Ascending aorta (tissue), 2 donors: ENCODE measurements at regions not wholly inside any gene's neighbourhood (a gene's known extent, or its start where the extent isn't known, plus 50 kb on each side); places are given as distances from the start of the nearest gene placed in this dataset.

Source experiments
- DNase-seq, 2 donors: peaks; one replicate each; pipeline ENCODE4 v3.0.0-alpha.2; 2019; ENCODE audit warnings: low spot score in 2 of 2
- H3K27ac ChIP-seq, 2 donors: fragments of 200-600 bp; sonication (generic); one replicate each; pipeline ENCODE4 v1.5.1; 2016 to 2017; ENCODE audit warnings: mild to moderate bottlenecking in 1 of 2
- H3K27me3 ChIP-seq: fragments of 200-600 bp; sonication (generic); one replicate; pipeline ENCODE4 v1.5.1; 2017
- H3K36me3 ChIP-seq, 2 donors: fragments of 200-600 bp; sonication (generic); one replicate each; pipeline ENCODE4 v1.5.1; 2016
- H3K4me1 ChIP-seq, 2 donors: fragments of 200-600 bp; sonication (generic); one replicate each; pipeline ENCODE4 v1.5.1; 2016 to 2017; ENCODE audit warnings: mild to moderate bottlenecking in 1 of 2
- H3K4me3 ChIP-seq, 2 donors: fragments of 200-600 bp; sonication (generic); one replicate each; pipeline ENCODE4 v1.5.1; 2016 to 2017; ENCODE audit warnings: mild to moderate bottlenecking in 1 of 2
- H3K9me3 ChIP-seq, 2 donors: fragments of 200-600 bp; sonication (generic); one replicate each; pipeline ENCODE4 v1.5.1; 2016
- intact Hi-C: fragments of 100-400 bp; cut with DNase I; formaldehyde crosslinking; loops from one replicate; pipeline ENCODE4 v1.15.1; 2023
- TF ChIP-seq, protein P1 (sequence below), 3 experiments: fragments of 200-600 bp in 2 of 3; fragments of 450-650 bp in 1 of 3; sonication (generic) in 2 of 3; IDR thresholded peaks; one replicate each; pipeline ENCODE4 v1.5.1; 2016 to 2019; ENCODE audit warnings: antibody characterized with exemption in 3 of 3, mild to moderate bottlenecking in 1 of 3, moderate library complexity in 1 of 3

DNA sequence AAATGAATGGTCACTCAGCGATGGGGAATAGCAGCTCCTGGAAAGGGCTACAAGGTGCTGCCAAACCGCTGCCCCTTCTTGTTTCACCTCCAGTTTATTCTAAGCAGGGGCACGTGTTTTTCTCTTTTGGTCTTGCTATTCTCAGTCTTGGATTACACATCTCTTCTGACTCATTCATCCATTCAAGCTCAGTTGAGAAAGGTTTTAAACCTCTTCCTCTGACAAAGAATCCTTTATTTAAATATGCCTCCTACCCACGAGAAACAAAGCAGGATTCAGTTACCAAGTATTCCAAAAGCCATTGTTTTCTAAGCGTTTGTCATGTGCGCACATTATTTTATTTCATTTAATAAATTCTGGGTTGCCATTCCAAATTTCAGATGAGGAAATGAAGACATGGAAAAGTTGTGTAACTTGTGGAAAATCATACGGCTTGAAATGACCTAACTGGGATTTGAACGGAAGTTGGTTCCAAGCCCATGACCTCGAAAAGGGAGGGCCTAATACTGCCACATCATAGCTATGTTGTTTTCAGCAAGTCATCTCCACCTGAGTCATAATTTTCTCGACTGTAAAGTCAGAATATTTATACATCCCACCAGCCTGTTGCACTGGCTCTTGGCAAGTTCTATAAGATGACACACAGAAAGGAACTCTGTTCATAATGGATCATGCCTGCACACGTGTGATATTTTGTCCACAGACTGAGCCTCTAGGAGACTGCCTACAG lies 292.0 kb upstream of the SLCO3A1 start:
- no peak for DNase-seq
- intact Hi-C loops, result no loop called here

DNA sequence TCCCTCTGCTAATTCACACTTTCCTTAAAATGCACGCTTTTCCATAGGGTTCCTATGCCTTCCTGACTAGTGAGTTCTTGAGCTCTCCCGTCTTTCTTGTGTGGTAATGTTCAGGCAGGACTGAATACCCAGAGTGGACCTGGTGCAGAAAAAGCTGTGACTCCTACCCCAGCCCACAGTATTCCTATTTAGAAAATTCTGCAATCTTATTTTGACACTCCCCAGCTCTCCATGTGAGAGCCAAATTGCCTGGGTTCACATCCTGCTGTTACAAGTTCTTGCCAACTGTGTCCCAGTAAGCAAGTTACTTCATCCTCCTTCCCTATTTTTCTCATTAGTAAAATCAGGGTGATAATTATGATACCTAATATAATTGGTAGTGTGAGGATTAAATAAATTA lies 290.8 kb upstream of the SLCO3A1 start:
- Histone ChIP-seq H3K4me3 (no peak overlapping the region), H3K27me3 (no peaks in the 10 kb centered on the region), H3K9me3 (no peaks in the 10 kb centered on the region), H3K27ac (no peak overlapping the region), H3K4me1 (no peaks in the 10 kb centered on the region), H3K36me3 (no peaks in the 10 kb centered on the region)
- no peak for DNase-seq
- TF ChIP-seq, protein P1, sequence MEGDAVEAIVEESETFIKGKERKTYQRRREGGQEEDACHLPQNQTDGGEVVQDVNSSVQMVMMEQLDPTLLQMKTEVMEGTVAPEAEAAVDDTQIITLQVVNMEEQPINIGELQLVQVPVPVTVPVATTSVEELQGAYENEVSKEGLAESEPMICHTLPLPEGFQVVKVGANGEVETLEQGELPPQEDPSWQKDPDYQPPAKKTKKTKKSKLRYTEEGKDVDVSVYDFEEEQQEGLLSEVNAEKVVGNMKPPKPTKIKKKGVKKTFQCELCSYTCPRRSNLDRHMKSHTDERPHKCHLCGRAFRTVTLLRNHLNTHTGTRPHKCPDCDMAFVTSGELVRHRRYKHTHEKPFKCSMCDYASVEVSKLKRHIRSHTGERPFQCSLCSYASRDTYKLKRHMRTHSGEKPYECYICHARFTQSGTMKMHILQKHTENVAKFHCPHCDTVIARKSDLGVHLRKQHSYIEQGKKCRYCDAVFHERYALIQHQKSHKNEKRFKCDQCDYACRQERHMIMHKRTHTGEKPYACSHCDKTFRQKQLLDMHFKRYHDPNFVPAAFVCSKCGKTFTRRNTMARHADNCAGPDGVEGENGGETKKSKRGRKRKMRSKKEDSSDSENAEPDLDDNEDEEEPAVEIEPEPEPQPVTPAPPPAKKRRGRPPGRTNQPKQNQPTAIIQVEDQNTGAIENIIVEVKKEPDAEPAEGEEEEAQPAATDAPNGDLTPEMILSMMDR (IDR thresholded peaks at IDR 0.05), result no peak
- intact Hi-C loops, result no loop called here

More for the DNA sequence above, 292.0 kb upstream of the SLCO3A1 start:
- H3K36me3 ChIP-seq, result no peaks in the 10 kb centered on the region
- no peaks in the 10 kb centered on the region for H3K27me3 ChIP-seq
- TF ChIP-seq, protein P1 (IDR thresholded peaks at IDR 0.05), result no peak
- H3K4me1 ChIP-seq, result no peaks in the 10 kb centered on the region
- no peak overlapping the region for H3K4me3 ChIP-seq
- H3K9me3 ChIP-seq, result no peaks in the 10 kb centered on the region
- no peak overlapping the region for H3K27ac ChIP-seq

DNA sequence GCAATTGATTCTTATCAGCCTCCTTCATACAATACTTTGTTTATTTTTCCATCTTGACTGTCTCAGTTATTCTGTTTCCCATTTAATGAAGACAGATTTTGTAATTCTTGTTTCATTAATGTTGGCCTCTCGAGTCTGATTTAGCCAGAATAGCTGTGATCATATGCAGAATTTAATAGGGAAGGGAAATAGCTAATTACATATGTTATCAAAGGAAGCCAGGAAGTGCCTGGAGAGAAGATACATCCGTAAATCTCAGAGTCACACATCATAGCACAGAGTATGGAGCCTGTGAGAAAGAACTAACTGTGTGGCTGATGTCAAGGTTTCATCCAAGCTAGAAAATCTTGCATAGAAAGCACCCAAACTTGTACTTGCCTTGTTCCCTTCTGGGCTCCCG lies 288.9 kb upstream of the SLCO3A1 start:
- Histone ChIP-seq H3K4me1 (no peaks in the 10 kb centered on the region), H3K4me3 (no peak overlapping the region), H3K9me3 (no peaks in the 10 kb centered on the region), H3K27me3 (no peaks in the 10 kb centered on the region), H3K36me3 (no peaks in the 10 kb centered on the region), H3K27ac (no peak overlapping the region)
- DNase-seq, result no peak
- intact Hi-C loops, result no loop called here
- TF ChIP-seq, protein P1 (IDR thresholded peaks at IDR 0.05), result no peak

DNA sequence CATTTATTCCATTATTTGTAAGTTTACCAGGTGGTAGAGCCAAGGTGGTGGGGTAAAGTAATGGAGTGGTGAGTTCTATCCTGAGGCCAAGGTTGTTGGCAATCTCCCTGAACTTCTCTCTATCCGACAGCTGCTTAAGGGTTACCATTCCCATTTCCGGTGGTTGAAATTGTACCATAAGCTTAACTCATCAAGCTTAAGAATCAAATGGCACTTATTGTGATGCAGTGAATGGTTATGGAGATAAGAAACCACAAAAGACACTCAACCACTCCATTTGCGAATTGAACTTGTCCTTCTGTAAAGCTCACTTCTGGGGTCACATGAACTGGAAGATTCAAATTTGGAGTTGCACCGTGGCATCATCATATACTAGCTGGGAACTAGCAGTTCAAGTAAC lies 287.4 kb upstream of the SLCO3A1 start:
- Histone ChIP-seq H3K4me1 (no peaks in the 10 kb centered on the region), H3K27me3 (no peaks in the 10 kb centered on the region), H3K4me3 (no peak overlapping the region), H3K36me3 (no peaks in the 10 kb centered on the region), H3K9me3 (no peaks in the 10 kb centered on the region), H3K27ac (no peak overlapping the region)
- intact Hi-C loops, result no loop called here
- DNase-seq, result no peak
- TF ChIP-seq, protein P1 (IDR thresholded peaks at IDR 0.05), result no peak

DNA sequence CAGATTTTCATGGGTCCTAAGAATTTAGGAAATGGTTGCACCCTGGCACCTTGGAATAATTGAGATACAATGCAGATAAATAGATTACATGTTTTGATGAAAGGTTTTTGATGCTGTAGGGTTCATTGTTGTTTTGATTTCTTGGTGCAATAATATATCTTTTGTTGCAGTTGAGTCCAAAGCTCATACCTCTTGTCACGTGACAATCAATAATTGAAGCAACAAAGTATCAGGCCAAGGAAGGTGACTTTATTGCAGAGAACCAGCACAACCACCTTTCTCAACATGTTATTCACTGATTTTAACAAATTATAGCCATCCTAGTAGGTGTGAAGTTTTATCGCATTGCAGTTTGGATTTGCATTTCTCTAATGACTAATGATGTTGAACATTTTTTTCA lies 285.5 kb upstream of the SLCO3A1 start:
- H3K4me3 ChIP-seq, result no peak overlapping the region
- intact Hi-C loops, result no loop called here
- DNase-seq, result no peak
- H3K36me3 ChIP-seq, result no peaks in the 10 kb centered on the region
- no peaks in the 10 kb centered on the region for H3K27me3 ChIP-seq
- H3K27ac ChIP-seq, result no peak overlapping the region
- TF ChIP-seq, protein P1 (IDR thresholded peaks at IDR 0.05), result no peak
- H3K4me1 ChIP-seq, result no peaks in the 10 kb centered on the region
- H3K9me3 ChIP-seq, result no peaks in the 10 kb centered on the region

DNA sequence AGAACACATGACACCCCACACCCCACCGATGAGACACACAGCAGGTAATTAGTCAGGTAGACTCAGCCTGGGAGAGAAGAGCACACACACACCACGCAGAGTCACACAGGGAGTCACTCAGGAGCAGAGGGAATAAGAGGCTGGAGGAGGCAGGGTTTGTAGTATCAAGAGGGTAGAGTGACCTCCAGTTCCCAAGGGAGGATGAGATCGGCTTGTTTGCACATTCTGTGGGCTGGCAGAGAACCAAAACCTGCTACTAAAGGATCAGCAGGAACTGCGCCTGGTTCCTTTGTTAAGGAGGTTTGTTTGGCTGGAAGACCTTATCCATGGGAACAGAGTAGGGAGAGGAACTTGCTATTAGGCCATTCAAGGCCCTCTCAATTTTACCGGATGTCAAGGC lies 281.4 kb upstream of the SLCO3A1 start:
- Histone ChIP-seq H3K27me3 (no peaks in the 10 kb centered on the region), H3K9me3 (no peaks in the 10 kb centered on the region), H3K27ac (no peak overlapping the region), H3K36me3 (no peaks in the 10 kb centered on the region), H3K4me1 (no peaks in the 10 kb centered on the region), H3K4me3 (no peak overlapping the region)
- DNase-seq, result no peak
- intact Hi-C loops, result no loop called here
- TF ChIP-seq, protein P1 (IDR thresholded peaks at IDR 0.05), result no peak
